ENCODE measurements at regions not wholly inside any gene's neighbourhood (a gene's known extent, or its start where the extent isn't known, plus 50 kb on each side); places are given as distances from the start of the nearest gene placed in this dataset.

DNA sequence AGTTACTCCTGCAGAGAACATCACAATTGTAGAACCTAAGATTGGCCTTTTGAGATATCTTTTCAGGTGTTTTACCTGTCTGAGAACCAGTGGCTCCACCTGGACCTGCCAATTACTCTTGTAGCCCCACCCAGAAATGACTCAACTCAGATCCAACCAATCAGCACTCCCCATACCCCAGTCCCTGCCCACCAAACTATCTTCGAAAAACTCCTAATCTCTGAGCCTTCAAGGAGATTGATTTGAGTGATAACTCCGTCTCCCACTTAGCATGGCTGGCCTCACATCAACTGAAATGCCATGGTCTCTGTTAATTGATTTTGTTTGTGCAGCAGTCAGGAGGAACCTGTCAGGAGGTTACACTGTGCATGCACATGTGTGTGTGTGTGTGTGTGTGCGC lies 103.6 kb downstream of the MTNR1B start:
- FAIRE-seq = no peak
- no peak overlapping the region for H3K27ac ChIP-seq (ENCODE audit: low read depth in 2 of 2, low read length in 2 of 2)

DNA sequence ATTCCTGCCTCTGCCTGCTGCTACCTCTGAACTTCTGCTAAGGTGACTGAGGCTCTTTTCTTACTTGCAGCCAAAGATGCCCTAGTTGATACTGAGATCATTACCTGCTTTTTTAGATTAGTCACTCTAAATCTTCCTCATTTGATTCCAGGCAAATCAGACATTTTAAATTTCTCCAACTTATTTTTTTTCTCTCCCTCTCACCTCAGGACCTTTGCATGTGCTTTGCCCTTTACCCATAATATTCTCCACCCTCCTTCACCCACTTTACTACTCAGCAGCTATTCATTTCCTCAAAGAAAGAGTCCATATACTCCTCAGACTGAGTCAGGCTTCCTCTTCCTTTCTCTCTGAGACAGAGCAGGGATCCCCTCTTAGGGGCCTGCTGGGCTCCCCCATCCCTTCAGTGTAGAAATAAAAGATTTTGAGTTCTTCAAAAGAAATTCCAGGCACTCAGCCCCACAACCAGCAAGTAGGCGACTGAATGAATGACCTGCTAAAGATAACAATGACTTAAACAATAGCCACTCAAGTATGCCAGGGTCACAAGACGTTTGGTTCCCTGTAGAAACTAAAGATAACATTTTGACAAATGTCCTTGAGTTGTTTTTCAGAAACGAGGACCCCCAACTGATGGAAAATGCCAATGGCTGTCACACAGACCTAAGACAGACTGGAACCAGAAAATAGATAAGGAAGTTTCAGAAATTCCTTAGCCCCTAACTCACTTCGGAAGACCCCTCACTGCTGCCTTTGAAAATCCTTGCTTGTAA lies 104.2 kb downstream of the MTNR1B start:
- TF ChIP-seq, protein P1, sequence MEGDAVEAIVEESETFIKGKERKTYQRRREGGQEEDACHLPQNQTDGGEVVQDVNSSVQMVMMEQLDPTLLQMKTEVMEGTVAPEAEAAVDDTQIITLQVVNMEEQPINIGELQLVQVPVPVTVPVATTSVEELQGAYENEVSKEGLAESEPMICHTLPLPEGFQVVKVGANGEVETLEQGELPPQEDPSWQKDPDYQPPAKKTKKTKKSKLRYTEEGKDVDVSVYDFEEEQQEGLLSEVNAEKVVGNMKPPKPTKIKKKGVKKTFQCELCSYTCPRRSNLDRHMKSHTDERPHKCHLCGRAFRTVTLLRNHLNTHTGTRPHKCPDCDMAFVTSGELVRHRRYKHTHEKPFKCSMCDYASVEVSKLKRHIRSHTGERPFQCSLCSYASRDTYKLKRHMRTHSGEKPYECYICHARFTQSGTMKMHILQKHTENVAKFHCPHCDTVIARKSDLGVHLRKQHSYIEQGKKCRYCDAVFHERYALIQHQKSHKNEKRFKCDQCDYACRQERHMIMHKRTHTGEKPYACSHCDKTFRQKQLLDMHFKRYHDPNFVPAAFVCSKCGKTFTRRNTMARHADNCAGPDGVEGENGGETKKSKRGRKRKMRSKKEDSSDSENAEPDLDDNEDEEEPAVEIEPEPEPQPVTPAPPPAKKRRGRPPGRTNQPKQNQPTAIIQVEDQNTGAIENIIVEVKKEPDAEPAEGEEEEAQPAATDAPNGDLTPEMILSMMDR (IDR thresholded peaks at IDR 0.05; ENCODE audit: borderline replicate concordance, extremely low read depth, insufficient read depth) = no peak
- no peaks in the 10 kb centered on the region for H3K36me3 ChIP-seq (ENCODE audit: control insufficient read depth in 2 of 3, insufficient read depth in 3 of 3, low read length in 3 of 3)
- no peaks in the 10 kb centered on the region for H3K9me3 ChIP-seq (ENCODE audit: control insufficient read depth in 2 of 3, insufficient read depth in 1 of 3, low read length in 3 of 3)
- no peaks in the 10 kb centered on the region for H3K4me1 ChIP-seq (ENCODE audit: control insufficient read depth in 2 of 3, insufficient read depth in 2 of 3, low read depth in 1 of 3, low read length in 3 of 3)
- no peak overlapping the region for H3K4me3 ChIP-seq (ENCODE audit: low read length in 3 of 3)
- FAIRE-seq (no peak), DNase-seq (no peak)
- H3K27ac ChIP-seq (ENCODE audit: low read depth in 2 of 2, low read length in 2 of 2) = no peak overlapping the region
- intact Hi-C loops (cut with DNase I) = no loop called here
- no peak overlapping the region for H3K9ac ChIP-seq (ENCODE audit: low read length in 3 of 3)
- no peaks in the 10 kb centered on the region for H3K27me3 ChIP-seq (ENCODE audit: control insufficient read depth, insufficient read depth, low read length)

More for the DNA sequence above, 103.6 kb downstream of the MTNR1B start:
- no peaks in the 10 kb centered on the region for H3K9me3 ChIP-seq (ENCODE audit: control insufficient read depth in 2 of 3, insufficient read depth in 1 of 3, low read length in 3 of 3)
- intact Hi-C loops (cut with DNase I) = no loop called here
- H3K4me3 ChIP-seq (ENCODE audit: low read length in 3 of 3) = no peak overlapping the region
- TF ChIP-seq, protein P1 (IDR thresholded peaks at IDR 0.05; ENCODE audit: borderline replicate concordance, extremely low read depth, insufficient read depth) = no peak
- H3K9ac ChIP-seq (ENCODE audit: low read length in 3 of 3) = no peak overlapping the region
- no peaks in the 10 kb centered on the region for H3K4me1 ChIP-seq (ENCODE audit: control insufficient read depth in 2 of 3, insufficient read depth in 2 of 3, low read depth in 1 of 3, low read length in 3 of 3)
- no peak for DNase-seq
- H3K27me3 ChIP-seq (ENCODE audit: control insufficient read depth, insufficient read depth, low read length) = no peaks in the 10 kb centered on the region
- H3K36me3 ChIP-seq (ENCODE audit: control insufficient read depth in 2 of 3, insufficient read depth in 3 of 3, low read length in 3 of 3) = no peaks in the 10 kb centered on the region

DNA sequence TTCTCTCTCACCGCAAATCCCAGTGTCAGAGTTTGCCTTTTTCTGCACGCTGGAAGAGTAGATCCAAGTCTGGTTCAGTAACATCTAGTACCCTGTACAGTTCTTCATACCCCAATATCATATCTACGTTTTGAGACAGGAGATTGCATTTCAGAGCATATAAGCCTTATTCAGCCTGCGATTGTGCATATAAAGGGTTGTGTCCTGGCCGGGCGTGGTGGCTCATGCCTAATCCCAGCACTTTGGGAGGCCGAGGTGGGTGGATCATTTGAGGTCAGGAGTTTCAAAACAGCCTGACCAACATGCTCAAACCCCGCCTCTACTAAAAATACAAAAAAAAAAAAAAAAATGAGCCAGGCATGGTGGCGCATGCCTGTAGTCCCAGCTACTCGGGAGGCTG lies 104.9 kb downstream of the MTNR1B start:
- H3K36me3 ChIP-seq (ENCODE audit: control insufficient read depth in 2 of 3, insufficient read depth in 3 of 3, low read length in 3 of 3) = no peaks in the 10 kb centered on the region
- DNase-seq (no peak), FAIRE-seq (no peak)
- no peak overlapping the region for H3K27ac ChIP-seq (ENCODE audit: low read depth in 2 of 2, low read length in 2 of 2)
- intact Hi-C loops (cut with DNase I) = no loop called here
- no peak overlapping the region for H3K9ac ChIP-seq (ENCODE audit: low read length in 3 of 3)
- H3K4me1 ChIP-seq (ENCODE audit: control insufficient read depth in 2 of 3, insufficient read depth in 2 of 3, low read depth in 1 of 3, low read length in 3 of 3) = no peaks in the 10 kb centered on the region
- no peaks in the 10 kb centered on the region for H3K27me3 ChIP-seq (ENCODE audit: control insufficient read depth, insufficient read depth, low read length)
- H3K9me3 ChIP-seq (ENCODE audit: control insufficient read depth in 2 of 3, insufficient read depth in 1 of 3, low read length in 3 of 3) = no peaks in the 10 kb centered on the region
- TF ChIP-seq, protein P1 (IDR thresholded peaks at IDR 0.05; ENCODE audit: borderline replicate concordance, extremely low read depth, insufficient read depth) = no peak
- no peak overlapping the region for H3K4me3 ChIP-seq (ENCODE audit: low read length in 3 of 3)
